MM.1S (cell line): ENCODE measurements at regions not wholly inside any gene's neighbourhood (a gene's known extent, or its start where the extent isn't known, plus 50 kb on each side); places are given as distances from the start of the nearest gene placed in this dataset.

Experiments used
- CTCF ChIP-seq: fragments of 300-600 bp; sonication (generic); IDR thresholded peaks from 2 replicates; pipeline ENCODE4 v1.5.1; 2016; ENCODE audit warnings: antibody characterized with exemption, low read length, mixed read lengths
- EZH2 ChIP-seq: fragments of 300-600 bp; sonication (generic); optimal IDR thresholded peaks from 2 replicates; pipeline ENCODE3; 2017; ENCODE audit warnings: low read depth, mild to moderate bottlenecking, antibody characterized with exemption, low read length, mixed read lengths
- EZH2phosphoT487 ChIP-seq: fragments of 300-600 bp; sonication (generic); IDR thresholded peaks from 2 replicates; pipeline ENCODE4 v1.6.1; 2018; ENCODE audit warnings: antibody characterized with exemption, low read length

GRCh38 chr21:16421007-16421406, 691.2 kb downstream of the USP25 start:
- TF ChIP-seq CTCF (no peak), EZH2 (no peak), EZH2phosphoT487 (no peak)
